ENCODE measurements at regions not wholly inside any gene's neighbourhood (a gene's known extent, or its start where the extent isn't known, plus 50 kb on each side); places are given as distances from the start of the nearest gene placed in this dataset.

GRCh38 chr17:54841656-54842055 lies 59.0 kb upstream of the TOM1L1 start:
- no peak overlapping the region for H3K4me2 ChIP-seq (ENCODE audit: low read length)
- H3K4me3 ChIP-seq (ENCODE audit: low read depth, low read length, poor library complexity, severe bottlenecking): no peak overlapping the region
- H2AFZ ChIP-seq (ENCODE audit: low read length): no peak overlapping the region
- no peak overlapping the region for H3K27ac ChIP-seq (ENCODE audit: low read depth, low read length, poor library complexity, severe bottlenecking)
- no peaks in the 10 kb centered on the region for H3K4me1 ChIP-seq (ENCODE audit: insufficient read depth, low read length, poor library complexity, severe bottlenecking)
- ChIA-PET CTCF (ENCODE audit: unreplicated experiment) (no interaction called here), POLR2A (no interaction called here)
- no peaks in the 10 kb centered on the region for H3K36me3 ChIP-seq (ENCODE audit: insufficient read depth, low read length)
- intact Hi-C loops (cut with micrococcal nuclease; ENCODE audit: unreplicated experiment): no loop called here
- no peaks in the 10 kb centered on the region for H3K9me3 ChIP-seq (ENCODE audit: low read length)
- no peak for DNase-seq (ENCODE audit: low spot score)
- no peaks in the 10 kb centered on the region for H3K9me2 ChIP-seq (ENCODE audit: insufficient read depth, low read length)
- H3K79me2 ChIP-seq (ENCODE audit: insufficient read depth, low read depth, low read length): no peaks in the 10 kb centered on the region
- TF ChIP-seq EZH2phosphoT487 (IDR thresholded peaks at IDR 0.05; ENCODE audit: borderline replicate concordance, low read depth, low read length): no peak
- no peak for TF ChIP-seq CTCF (conservative IDR thresholded peaks at IDR 0.05; ENCODE audit: low read length)
- BruUV-seq (replicated peaks): no TSS peak
- no peaks in the 10 kb centered on the region for H4K20me1 ChIP-seq (ENCODE audit: insufficient read depth, low read length)

- ChIA-PET CTCF (ENCODE audit: unreplicated experiment) (no interaction called here), POLR2A (no interaction called here)
- no peak for DNase-seq (ENCODE audit: low spot score)
- Histone ChIP-seq H3K9me2 (ENCODE audit: insufficient read depth, low read length) (no peaks in the 10 kb centered on the region), H3K4me3 (ENCODE audit: low read depth, low read length, poor library complexity, severe bottlenecking) (no peak overlapping the region), H3K79me2 (ENCODE audit: insufficient read depth, low read depth, low read length) (no peaks in the 10 kb centered on the region), H3K36me3 (ENCODE audit: insufficient read depth, low read length) (no peaks in the 10 kb centered on the region), H3K27ac (ENCODE audit: low read depth, low read length, poor library complexity, severe bottlenecking) (no peak overlapping the region), H3K4me2 (ENCODE audit: low read length) (no peak overlapping the region), H4K20me1 (ENCODE audit: insufficient read depth, low read length) (no peaks in the 10 kb centered on the region), H3K9me3 (ENCODE audit: low read length) (no peaks in the 10 kb centered on the region), H3K4me1 (ENCODE audit: insufficient read depth, low read length, poor library complexity, severe bottlenecking) (no peaks in the 10 kb centered on the region), H2AFZ (ENCODE audit: low read length) (no peak overlapping the region)
- TF ChIP-seq EZH2phosphoT487 (IDR thresholded peaks at IDR 0.05; ENCODE audit: borderline replicate concordance, low read depth, low read length) (no peak), CTCF (conservative IDR thresholded peaks at IDR 0.05; ENCODE audit: low read length) (no peak)
- BruUV-seq (replicated peaks): no TSS peak
- intact Hi-C loops (cut with micrococcal nuclease; ENCODE audit: unreplicated experiment): no loop called here
Observed at GRCh38 chr17:54844233-54844632, 56.4 kb upstream of the TOM1L1 start.

GRCh38 chr17:54848368-54848987 lies 52.2 kb upstream of the TOM1L1 start:
- no TSS peak for BruUV-seq (replicated peaks)
- DNase-seq (ENCODE audit: low spot score): no peak
- Histone ChIP-seq H3K36me3 (ENCODE audit: insufficient read depth, low read length) (no peaks in the 10 kb centered on the region), H3K79me2 (ENCODE audit: insufficient read depth, low read depth, low read length) (no peaks in the 10 kb centered on the region), H2AFZ (ENCODE audit: low read length) (no peak overlapping the region), H4K20me1 (ENCODE audit: insufficient read depth, low read length) (no peaks in the 10 kb centered on the region), H3K4me1 (ENCODE audit: insufficient read depth, low read length, poor library complexity, severe bottlenecking) (no peaks in the 10 kb centered on the region), H3K4me2 (ENCODE audit: low read length) (no peak overlapping the region), H3K27ac (ENCODE audit: low read depth, low read length, poor library complexity, severe bottlenecking) (no peak overlapping the region), H3K4me3 (ENCODE audit: low read depth, low read length, poor library complexity, severe bottlenecking) (no peak overlapping the region), H3K9me3 (ENCODE audit: low read length) (no peaks in the 10 kb centered on the region), H3K9me2 (ENCODE audit: insufficient read depth, low read length) (no peaks in the 10 kb centered on the region)
- TF ChIP-seq EZH2phosphoT487 (IDR thresholded peaks at IDR 0.05; ENCODE audit: borderline replicate concordance, low read depth, low read length) (no peak), CTCF (conservative IDR thresholded peaks at IDR 0.05; ENCODE audit: low read length) (no peak)
- ChIA-PET CTCF (ENCODE audit: unreplicated experiment) (no interaction called here), POLR2A (no interaction called here)
- intact Hi-C loops (cut with micrococcal nuclease; ENCODE audit: unreplicated experiment): no loop called here
